ENCODE measurements at regions not wholly inside any gene's neighbourhood (a gene's known extent, or its start where the extent isn't known, plus 50 kb on each side); places are given as distances from the start of the nearest gene placed in this dataset.
"Not testable (repeated sequence)": the region's sequence is repeated elsewhere in the genome, so short reads cannot be mapped to it uniquely, and the experiment has no call there.

GRCh38 chrX:1102221-1102620 lies 110.2 kb downstream of the CRLF2 start:
- TF ChIP-seq ZFX (CRISPR knock-in tag; IDR thresholded peaks at IDR 0.05); POLR2AphosphoS5 (IDR thresholded peaks at IDR 0.05; ENCODE audit: control insufficient read depth, insufficient read depth, low read depth, low read length); FOSL1 (tag; conservative IDR thresholded peaks at IDR 0.05); JUND (IDR thresholded peaks at IDR 0.05; ENCODE audit: borderline replicate concordance, low read depth, low read length); JUND (tag; IDR thresholded peaks at IDR 0.05; ENCODE audit: borderline replicate concordance, low read depth, low read length): not testable (repeated sequence)
